T-helper 2 cell treated with Interferon-gamma antibody and Interleukin-4, amounts not matched to agents 5 μg/mL and 100 μg/mL, for 36 hours (primary cell): ENCODE measurements at regions not wholly inside any gene's neighbourhood (a gene's known extent, or its start where the extent isn't known, plus 50 kb on each side); places are given as distances from the start of the nearest gene placed in this dataset.
A peak's percentile ranks its signal among the peaks of the same experiment; 100 is the strongest.
"Not testable (repeated sequence)": the region's sequence is repeated elsewhere in the genome, so short reads cannot be mapped to it uniquely, and the experiment has no call there.

Experiments
- DNase-seq: peaks from one replicate; pipeline ENCODE4 v3.0.0; 2021; ENCODE audit warnings: low spot score
- H3K27ac Mint-ChIP-seq: one replicate; pipeline ENCODE4 v1.8.0; 2021; ENCODE audit warnings: mild to moderate bottlenecking, mixed read lengths
- H3K27me3 Mint-ChIP-seq: one replicate; pipeline ENCODE4 v1.8.0; 2021; ENCODE audit warnings: low read depth, mixed read lengths
- H3K36me3 Mint-ChIP-seq: one replicate; pipeline ENCODE4 v1.8.0; 2021; ENCODE audit warnings: low read depth, mixed read lengths
- H3K4me1 Mint-ChIP-seq: one replicate; pipeline ENCODE4 v1.8.0; 2021; ENCODE audit warnings: low read depth, mixed read lengths
- H3K4me3 Mint-ChIP-seq: one replicate; pipeline ENCODE4 v1.8.0; 2022; ENCODE audit warnings: mild to moderate bottlenecking, moderate library complexity, mixed read lengths
- H3K9me3 Mint-ChIP-seq: one replicate; pipeline ENCODE4 v1.8.0; 2021; ENCODE audit warnings: mixed read lengths

DNA sequence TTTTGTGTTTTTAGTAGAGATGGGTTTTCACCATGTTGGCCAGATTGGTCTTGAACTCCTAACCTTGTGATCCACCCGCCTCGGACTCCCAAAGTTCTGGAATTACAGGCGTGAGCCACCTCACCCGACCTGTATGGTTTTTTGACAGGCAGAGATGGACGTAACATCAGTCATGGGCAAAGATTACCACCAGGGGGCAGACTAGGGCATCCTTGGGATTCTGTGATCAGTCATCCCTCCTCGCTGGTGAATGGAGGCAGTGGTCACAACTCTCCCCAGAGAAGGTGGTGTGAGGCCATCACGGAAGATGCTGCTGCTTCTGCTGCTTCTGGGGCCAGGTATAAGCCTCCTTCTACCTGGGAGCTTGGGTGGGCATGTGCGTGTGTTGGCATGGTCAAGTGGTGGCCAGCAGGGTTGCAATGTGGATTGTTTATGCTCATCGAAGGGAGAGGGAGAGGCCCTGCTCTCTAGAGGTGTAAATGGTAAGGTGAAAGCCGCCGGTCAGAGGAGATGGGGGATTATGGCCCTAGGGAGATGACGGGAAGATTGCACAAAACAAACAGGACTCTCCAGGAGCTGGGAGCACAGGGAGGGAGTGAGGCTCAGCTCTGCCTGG lies 122.7 kb upstream of the PRSS1 start:
- Mint-ChIP-seq H3K4me1 (peaks cover 5% of the 10 kb centered on the region), H3K4me3 (peak overlapping the region; percentile 84), H3K36me3 (no peaks in the 10 kb centered on the region), H3K9me3 (no peaks in the 10 kb centered on the region), H3K27ac (peak overlapping the region; percentile 86), H3K27me3 (peaks cover 12% of the 10 kb centered on the region)
- peak; percentile 44 for DNase-seq

DNA sequence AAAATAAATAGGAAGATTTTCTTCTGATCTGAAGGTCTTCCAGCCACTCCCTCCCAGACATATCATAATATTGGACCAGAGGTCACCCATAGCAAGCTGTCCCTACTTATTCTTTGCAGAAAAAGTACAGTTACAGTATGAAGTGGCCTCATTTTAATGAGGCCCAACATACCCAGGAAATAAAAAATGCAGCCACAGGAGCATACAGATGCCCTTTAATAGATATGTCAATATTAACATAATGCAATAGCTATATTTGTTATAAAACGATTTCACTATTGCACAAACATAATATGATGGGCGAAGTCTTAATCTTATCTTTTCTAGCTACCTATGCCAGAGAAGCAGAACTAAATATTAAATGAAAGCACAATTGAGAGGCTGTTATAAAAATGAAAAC lies 124.1 kb upstream of the PRSS1 start:
- not testable (repeated sequence) for H3K4me1 Mint-ChIP-seq, H3K27ac Mint-ChIP-seq, H3K4me3 Mint-ChIP-seq, H3K9me3 Mint-ChIP-seq, H3K27me3 Mint-ChIP-seq, DNase-seq, H3K36me3 Mint-ChIP-seq

DNA sequence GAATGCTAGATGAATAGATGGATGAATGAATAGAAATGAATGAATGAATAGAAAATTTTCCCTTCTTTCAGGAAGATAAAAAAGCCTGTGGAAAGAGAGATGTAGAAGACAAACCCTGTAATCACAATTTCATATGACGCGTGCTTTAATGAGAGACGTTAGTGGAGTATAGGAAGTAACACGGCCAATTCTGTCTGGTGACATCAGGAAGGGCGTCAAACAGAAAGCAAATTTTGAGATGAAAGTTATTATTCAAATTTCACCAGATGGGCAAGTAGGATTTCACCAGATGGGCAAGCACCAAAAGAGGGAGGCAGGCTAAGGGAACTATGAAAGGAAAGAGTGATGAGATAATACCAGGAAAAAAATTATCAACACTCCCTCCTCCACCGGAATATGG lies 128.9 kb upstream of the PRSS1 start:
- H3K36me3 Mint-ChIP-seq: no peaks in the 10 kb centered on the region
- H3K9me3 Mint-ChIP-seq: no peaks in the 10 kb centered on the region
- peaks cover 6% of the 10 kb centered on the region for H3K4me1 Mint-ChIP-seq
- DNase-seq: no peak
- peak overlapping the region; percentile 20 for H3K4me3 Mint-ChIP-seq
- H3K27ac Mint-ChIP-seq: peak overlapping the region; percentile 33
- peaks cover 11% of the 10 kb centered on the region for H3K27me3 Mint-ChIP-seq

DNA sequence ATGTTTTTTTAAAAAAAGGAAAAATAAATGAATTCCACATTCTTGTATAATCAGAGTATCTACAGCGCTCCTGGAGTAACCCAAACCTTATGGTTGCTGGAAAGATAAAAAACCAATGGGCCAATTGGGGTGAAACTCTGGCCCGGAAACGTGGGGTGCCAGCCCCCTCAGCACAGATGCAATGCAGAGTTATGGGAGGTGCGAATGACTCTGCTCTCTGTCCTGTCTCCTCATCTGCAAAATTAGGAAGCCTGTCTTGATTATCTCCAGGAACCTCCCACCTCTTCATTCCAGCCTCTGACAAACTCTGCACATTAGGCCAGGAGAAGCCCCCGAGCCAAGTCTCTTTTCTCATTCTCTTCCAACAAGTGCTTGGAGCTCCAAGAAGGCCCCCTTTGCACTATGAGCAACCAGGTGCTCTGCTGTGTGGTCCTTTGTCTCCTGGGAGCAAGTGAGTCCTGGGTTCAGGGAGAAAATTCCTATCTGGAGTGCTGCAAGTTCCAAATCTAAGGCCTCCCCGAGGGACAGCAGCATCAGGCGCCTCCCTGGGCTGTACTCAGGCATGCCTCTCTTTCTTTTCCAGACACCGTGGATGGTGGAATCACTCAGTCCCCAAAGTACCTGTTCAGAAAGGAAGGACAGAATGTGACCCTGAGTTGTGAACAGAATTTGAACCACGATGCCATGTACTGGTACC lies 130.5 kb upstream of the PRSS1 start:
- Mint-ChIP-seq H3K9me3 (no peaks in the 10 kb centered on the region), H3K4me3 (peak overlapping the region; percentile 66), H3K27me3 (peaks cover 11% of the 10 kb centered on the region), H3K36me3 (no peaks in the 10 kb centered on the region), H3K4me1 (peaks cover 7% of the 10 kb centered on the region), H3K27ac (peak overlapping the region; percentile 49)
- no peak for DNase-seq

DNA sequence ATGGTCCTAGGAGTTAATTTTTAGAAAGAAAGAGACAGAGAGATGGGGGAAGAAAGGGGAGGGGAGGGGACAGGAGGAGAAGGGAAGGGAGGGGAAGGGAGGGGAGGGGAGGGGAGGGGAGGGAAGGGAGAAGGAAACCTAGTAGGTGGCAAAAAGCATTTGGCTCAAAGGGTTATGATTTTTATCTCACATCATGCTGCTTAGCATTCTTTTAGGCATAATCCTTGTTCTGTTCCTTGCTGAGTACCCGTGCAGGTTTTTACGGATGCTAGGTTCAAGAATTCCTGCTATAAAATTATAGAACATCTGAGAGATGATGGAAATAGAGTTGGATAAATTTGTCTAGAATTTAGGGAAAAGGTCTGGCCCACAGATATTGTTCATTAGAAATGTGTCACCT lies 132.4 kb upstream of the PRSS1 start:
- H3K36me3 Mint-ChIP-seq: no peaks in the 10 kb centered on the region
- peak overlapping the region; percentile 75 for H3K27ac Mint-ChIP-seq
- H3K4me3 Mint-ChIP-seq: peak overlapping the region; percentile 68
- no peaks in the 10 kb centered on the region for H3K9me3 Mint-ChIP-seq
- DNase-seq: no peak
- H3K4me1 Mint-ChIP-seq: peaks cover 9% of the 10 kb centered on the region
- peaks cover 9% of the 10 kb centered on the region for H3K27me3 Mint-ChIP-seq

DNA sequence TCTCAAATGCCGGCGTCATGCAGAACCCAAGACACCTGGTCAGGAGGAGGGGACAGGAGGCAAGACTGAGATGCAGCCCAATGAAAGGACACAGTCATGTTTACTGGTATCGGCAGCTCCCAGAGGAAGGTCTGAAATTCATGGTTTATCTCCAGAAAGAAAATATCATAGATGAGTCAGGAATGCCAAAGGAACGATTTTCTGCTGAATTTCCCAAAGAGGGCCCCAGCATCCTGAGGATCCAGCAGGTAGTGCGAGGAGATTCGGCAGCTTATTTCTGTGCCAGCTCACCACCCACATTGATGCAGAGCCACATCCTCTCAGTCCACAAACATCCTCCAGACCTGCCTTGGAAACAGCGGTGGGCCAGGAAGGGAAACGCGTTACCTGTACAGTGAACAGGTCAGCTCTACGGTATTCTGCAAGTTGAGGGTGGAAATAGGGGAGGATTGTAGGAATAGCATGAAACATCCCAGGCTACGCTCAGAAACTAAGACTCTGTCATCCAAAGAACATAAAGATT lies 133.1 kb upstream of the PRSS1 start:
- Mint-ChIP-seq H3K27me3 (peaks cover 12% of the 10 kb centered on the region), H3K36me3 (no peaks in the 10 kb centered on the region), H3K27ac (peak overlapping the region; percentile 75), H3K4me3 (peak overlapping the region; percentile 68), H3K4me1 (peaks cover 9% of the 10 kb centered on the region), H3K9me3 (no peaks in the 10 kb centered on the region)
- no peak for DNase-seq

DNA sequence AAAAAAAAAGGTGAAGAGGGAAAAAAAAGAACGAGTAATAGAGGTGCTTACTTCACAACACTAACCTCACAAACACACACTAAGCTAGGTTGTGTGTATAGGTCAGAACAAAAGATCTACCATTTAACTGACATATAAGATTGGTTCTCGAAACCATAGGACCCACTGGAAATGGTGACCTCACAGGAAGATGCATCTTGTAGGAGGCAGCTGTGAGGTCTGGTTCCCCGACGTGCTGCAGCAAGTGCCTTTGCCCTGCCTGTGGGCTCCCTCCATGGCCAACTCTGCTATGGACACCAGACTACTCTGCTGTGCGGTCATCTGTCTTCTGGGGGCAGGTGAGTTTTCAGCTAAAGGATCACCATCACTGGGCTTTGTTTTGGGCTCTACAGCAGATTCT lies 133.8 kb upstream of the PRSS1 start:
- Mint-ChIP-seq H3K4me1 (peaks cover 9% of the 10 kb centered on the region), H3K9me3 (no peaks in the 10 kb centered on the region), H3K27ac (peak overlapping the region; percentile 78), H3K27me3 (peaks cover 12% of the 10 kb centered on the region), H3K36me3 (no peaks in the 10 kb centered on the region), H3K4me3 (peak overlapping the region; percentile 68)
- DNase-seq: no peak

DNA sequence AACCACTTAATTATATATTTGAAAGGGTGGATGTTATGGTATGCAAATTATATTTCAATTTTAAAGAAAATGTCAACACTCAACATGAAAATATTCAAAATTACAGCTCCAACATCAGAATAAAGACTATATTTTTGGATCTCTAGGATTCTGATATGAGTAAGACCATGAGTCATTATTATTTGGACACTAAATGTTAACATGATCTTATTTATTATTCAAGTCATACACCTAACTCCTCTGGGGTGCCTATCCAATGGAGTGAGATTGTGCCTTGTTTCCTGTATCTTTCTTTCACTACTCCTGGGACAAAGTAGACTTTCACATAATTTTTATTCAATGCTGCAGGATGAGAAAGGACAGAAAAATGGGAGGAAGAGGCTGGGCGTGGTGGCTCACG lies 135.2 kb upstream of the PRSS1 start:
- H3K9me3 Mint-ChIP-seq: no peaks in the 10 kb centered on the region
- H3K27me3 Mint-ChIP-seq: peaks cover 12% of the 10 kb centered on the region
- no peaks in the 10 kb centered on the region for H3K36me3 Mint-ChIP-seq
- peaks cover 10% of the 10 kb centered on the region for H3K4me1 Mint-ChIP-seq
- H3K27ac Mint-ChIP-seq: no peak overlapping the region
- no peak for DNase-seq
- no peak overlapping the region for H3K4me3 Mint-ChIP-seq

DNA sequence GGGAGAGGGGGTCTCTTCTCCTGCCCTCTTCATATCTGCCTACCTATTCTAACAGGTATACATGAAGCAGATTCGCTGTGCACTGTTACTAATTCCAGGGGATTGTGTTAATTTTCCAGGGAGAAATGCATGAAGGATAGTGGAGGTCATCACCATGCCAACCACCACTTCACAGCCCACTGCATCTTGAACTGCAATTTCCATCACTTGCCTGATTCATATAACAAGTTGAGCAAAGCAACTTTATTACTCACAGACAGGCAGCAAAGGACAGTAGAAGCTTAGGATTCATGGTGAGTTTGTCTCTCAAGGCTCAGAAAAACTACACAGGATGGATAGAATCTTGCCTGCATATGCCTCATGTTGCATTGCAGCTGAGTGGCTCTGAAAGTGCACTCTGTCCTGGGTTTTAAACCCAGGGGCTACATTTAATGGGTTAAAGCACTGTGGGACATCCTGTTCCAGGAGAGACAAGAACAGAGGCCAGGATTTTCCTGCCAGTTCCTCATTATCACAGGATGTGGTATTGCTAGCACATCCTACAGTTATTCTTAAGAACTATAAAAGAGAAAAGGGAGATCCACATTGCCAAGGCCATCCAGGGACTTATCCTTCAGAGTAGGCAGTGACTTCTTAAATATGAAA lies 136.9 kb upstream of the PRSS1 start:
- no peaks in the 10 kb centered on the region for H3K9me3 Mint-ChIP-seq
- no peaks in the 10 kb centered on the region for H3K36me3 Mint-ChIP-seq
- DNase-seq: no peak
- H3K4me1 Mint-ChIP-seq: peaks cover 16% of the 10 kb centered on the region
- no peak overlapping the region for H3K27ac Mint-ChIP-seq
- H3K4me3 Mint-ChIP-seq: no peak overlapping the region
- H3K27me3 Mint-ChIP-seq: peaks cover 11% of the 10 kb centered on the region

DNA sequence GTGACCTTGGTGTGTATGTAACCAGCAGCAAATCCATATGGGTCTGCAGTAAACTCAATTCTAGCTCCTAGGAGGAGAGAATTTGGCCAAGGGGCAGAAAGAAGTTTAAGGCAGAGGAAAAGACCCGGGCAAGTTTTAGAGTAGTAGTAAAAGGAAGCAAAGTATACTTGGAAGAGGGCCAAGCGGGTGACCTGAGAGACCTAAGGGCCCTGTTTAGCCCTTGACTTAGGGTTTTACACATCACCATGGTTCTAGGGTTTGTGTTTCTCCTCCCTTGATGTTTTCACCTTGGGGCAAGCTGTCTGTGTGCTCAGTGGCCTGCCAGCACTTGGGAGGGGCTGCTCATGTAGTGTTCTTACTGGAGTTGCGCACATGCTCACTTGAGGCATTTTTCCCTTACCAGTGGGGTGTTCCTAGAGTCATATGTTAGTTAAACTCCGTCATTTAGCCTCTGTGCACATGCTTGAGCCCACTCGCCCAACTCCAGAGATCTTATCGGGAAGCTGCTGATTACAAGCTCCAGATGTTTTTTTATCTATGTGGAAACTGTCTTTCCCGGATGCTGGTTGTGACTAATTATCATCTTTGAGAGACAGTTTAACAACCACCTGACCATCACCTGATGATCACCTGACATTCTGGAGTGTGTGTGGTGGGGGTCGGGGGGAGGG lies 137.6 kb upstream of the PRSS1 start:
- H3K27ac Mint-ChIP-seq: peak overlapping the region; percentile 55
- H3K4me3 Mint-ChIP-seq: no peak overlapping the region
- no peak for DNase-seq

DNA sequence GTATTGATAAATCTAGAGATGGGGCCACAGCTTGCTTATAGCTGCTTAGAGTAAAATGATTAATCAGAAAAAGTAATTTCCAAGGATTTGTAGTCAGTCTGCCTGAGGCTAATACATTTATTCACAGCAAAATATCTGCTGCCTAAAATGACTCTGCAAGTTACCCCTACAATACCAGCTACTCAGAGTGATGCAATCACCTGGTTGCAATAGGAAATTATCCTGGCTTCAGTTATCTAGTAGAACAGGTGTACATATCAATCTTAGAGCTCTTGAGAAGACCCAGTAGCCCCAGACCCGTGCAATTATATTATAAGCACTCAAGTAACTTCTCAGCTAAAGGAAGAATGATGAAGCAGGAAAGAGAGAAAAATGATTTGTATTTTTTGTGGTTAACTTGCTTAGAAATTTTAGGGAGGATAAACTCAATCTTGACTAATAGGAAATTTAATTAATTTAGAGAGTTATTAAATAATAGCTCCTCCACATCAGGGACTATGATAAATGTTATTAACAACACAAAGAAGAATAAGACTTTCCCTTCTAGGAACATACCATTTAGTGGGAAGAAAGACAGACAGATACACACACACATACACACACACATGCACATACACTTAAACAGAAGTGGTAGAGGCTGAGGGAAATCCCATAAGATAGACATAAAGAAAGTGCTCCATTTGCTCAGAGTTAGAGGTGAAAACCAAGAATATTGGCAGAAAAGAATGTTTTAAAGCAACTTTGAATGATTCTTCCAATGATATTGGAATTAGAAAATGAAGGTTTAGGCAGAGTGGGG lies 140.4 kb upstream of the PRSS1 start:
- Mint-ChIP-seq H3K27ac (peak overlapping the region; percentile 63), H3K4me3 (no peak overlapping the region), H3K4me1 (peaks cover 15% of the 10 kb centered on the region), H3K9me3 (no peaks in the 10 kb centered on the region), H3K36me3 (no peaks in the 10 kb centered on the region), H3K27me3 (peaks cover 7% of the 10 kb centered on the region)
- DNase-seq: no peak

More for the DNA sequence above, 137.6 kb upstream of the PRSS1 start:
- Mint-ChIP-seq H3K36me3 (no peaks in the 10 kb centered on the region), H3K4me1 (peaks cover 17% of the 10 kb centered on the region), H3K9me3 (no peaks in the 10 kb centered on the region), H3K27me3 (peaks cover 8% of the 10 kb centered on the region)

DNA sequence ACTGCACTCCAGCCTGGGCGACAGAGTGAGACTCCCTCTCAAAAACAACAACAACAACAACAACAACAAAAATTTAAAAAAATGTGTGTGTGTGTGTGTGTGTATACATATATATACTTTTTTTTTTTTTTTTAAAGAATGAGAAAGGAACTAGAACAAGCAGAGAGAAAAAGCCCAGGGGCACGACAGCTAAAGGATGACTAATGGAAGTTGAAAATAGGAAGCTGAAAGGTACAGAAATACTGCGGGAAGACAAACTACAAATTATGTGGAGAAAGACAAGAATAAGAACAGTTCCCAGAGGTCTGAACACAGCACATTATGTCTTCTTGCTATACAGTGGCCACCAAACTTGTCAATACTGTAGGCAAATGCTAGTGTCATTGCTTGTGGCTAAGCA lies 141.9 kb upstream of the PRSS1 start:
- Mint-ChIP-seq H3K9me3 (no peaks in the 10 kb centered on the region), H3K36me3 (no peaks in the 10 kb centered on the region), H3K4me1 (peaks cover 13% of the 10 kb centered on the region), H3K27me3 (peaks cover 11% of the 10 kb centered on the region), H3K4me3 (no peak overlapping the region), H3K27ac (no peak overlapping the region)
- no peak for DNase-seq

DNA sequence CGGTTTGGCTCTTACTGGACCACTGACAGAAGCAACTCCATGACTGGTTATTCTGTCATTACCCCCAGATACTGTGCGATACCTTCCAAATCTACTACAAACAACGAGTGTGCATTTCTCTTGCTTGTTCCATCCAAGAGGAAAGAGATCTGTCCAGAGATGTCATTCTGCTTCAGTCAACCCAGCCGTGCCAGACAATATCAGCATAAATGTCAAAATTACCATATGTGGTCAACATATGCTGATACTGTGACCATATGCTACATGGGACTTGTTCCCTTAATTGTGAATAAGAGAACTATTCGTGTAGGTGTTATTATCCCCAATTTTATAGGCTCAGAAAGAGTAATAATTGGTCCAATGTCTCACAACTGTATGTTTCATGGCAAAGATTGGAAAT lies 143.2 kb upstream of the PRSS1 start:
- no peak for DNase-seq
- H3K27me3 Mint-ChIP-seq: peaks cover 14% of the 10 kb centered on the region
- no peaks in the 10 kb centered on the region for H3K9me3 Mint-ChIP-seq
- no peak overlapping the region for H3K27ac Mint-ChIP-seq
- H3K4me3 Mint-ChIP-seq: no peak overlapping the region
- peaks cover 13% of the 10 kb centered on the region for H3K4me1 Mint-ChIP-seq
- H3K36me3 Mint-ChIP-seq: no peaks in the 10 kb centered on the region
